BE2C (cell line): ENCODE measurements at regions not wholly inside any gene's neighbourhood (a gene's known extent, or its start where the extent isn't known, plus 50 kb on each side); places are given as distances from the start of the nearest gene placed in this dataset.

Experiments used
- DNase-seq: peaks from one replicate; pipeline ENCODE4 v3.0.0-alpha.2; 2020
- H3K27me3 ChIP-seq: fragments of 250-450 bp; sonication (Bioruptor Pico); 2 replicates; pipeline ENCODE4 v1.5.1; 2020; ENCODE audit warnings: mild to moderate bottlenecking
- H3K36me3 ChIP-seq: fragments of 250-450 bp; sonication (Bioruptor Pico); 2 replicates; pipeline ENCODE4 v1.5.1; 2020; ENCODE audit warnings: mild to moderate bottlenecking
- H3K4me1 ChIP-seq: fragments of 250-450 bp; sonication (Bioruptor Pico); 2 replicates; pipeline ENCODE4 v1.5.1; 2020
- H3K4me3 ChIP-seq: 2 replicates; pipeline ENCODE4 v1.5.1; 2011; ENCODE audit warnings: low read depth, low read length
- H3K9me3 ChIP-seq: fragments of 250-450 bp; sonication (Bioruptor Pico); 2 replicates; pipeline ENCODE4 v1.5.1; 2020
- TF ChIP-seq, protein P1 (sequence below): IDR thresholded peaks from 2 replicates; pipeline ENCODE4 v1.5.1; 2012; ENCODE audit warnings: mild to moderate bottlenecking, low read depth, low read length

DNA sequence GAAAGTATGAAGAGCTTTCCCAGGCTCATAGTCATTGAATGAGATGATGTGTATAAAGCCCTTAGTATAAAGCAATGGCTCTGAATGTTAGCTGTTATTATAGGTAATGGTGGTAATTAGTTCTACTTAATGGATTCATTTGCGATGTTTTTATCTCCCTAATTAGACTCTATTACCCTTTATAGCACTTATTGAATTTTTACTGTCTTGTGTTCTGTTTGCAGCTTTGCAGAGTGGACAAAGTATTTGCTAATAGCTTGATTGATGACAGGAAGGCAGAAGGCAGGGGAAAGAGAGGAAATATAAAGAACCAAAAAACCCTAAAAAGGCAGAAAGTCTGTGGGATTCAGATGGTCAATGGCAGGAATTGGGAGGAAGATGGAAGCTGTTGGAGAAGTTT is 524.4 kb upstream of the SPRY2 start:
- TF ChIP-seq, protein P1, sequence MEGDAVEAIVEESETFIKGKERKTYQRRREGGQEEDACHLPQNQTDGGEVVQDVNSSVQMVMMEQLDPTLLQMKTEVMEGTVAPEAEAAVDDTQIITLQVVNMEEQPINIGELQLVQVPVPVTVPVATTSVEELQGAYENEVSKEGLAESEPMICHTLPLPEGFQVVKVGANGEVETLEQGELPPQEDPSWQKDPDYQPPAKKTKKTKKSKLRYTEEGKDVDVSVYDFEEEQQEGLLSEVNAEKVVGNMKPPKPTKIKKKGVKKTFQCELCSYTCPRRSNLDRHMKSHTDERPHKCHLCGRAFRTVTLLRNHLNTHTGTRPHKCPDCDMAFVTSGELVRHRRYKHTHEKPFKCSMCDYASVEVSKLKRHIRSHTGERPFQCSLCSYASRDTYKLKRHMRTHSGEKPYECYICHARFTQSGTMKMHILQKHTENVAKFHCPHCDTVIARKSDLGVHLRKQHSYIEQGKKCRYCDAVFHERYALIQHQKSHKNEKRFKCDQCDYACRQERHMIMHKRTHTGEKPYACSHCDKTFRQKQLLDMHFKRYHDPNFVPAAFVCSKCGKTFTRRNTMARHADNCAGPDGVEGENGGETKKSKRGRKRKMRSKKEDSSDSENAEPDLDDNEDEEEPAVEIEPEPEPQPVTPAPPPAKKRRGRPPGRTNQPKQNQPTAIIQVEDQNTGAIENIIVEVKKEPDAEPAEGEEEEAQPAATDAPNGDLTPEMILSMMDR: no peak
- Histone ChIP-seq H3K9me3 (no peaks in the 10 kb centered on the region), H3K4me1 (peaks cover 4% of the 10 kb centered on the region), H3K36me3 (no peaks in the 10 kb centered on the region), H3K27me3 (no peaks in the 10 kb centered on the region), H3K4me3 (no peak overlapping the region)
- no peak for DNase-seq

DNA sequence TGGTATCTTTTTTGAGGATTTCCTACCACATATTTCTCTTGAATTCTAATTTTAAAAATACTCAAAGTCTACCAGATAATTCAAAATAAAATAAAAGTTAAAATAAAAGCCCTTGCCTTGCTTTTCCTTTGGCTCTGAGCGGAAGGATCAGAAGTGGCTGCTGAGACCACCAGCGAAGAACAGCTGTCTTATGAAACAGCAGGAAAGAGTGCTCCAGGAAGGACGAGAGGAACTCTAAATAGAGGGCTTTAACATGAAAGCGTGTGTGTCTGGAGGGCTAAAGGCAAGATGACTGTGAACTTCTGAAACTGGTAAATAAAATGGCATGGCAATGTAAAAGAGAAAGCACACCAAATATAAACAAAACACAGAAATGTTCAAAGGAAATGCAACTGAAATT is 521.5 kb upstream of the SPRY2 start:
- Histone ChIP-seq H3K27me3 (no peaks in the 10 kb centered on the region), H3K36me3 (no peaks in the 10 kb centered on the region), H3K4me1 (peaks cover 4% of the 10 kb centered on the region), H3K9me3 (no peaks in the 10 kb centered on the region), H3K4me3 (no peak overlapping the region)
- DNase-seq: no peak
- TF ChIP-seq, protein P1: no peak

DNA sequence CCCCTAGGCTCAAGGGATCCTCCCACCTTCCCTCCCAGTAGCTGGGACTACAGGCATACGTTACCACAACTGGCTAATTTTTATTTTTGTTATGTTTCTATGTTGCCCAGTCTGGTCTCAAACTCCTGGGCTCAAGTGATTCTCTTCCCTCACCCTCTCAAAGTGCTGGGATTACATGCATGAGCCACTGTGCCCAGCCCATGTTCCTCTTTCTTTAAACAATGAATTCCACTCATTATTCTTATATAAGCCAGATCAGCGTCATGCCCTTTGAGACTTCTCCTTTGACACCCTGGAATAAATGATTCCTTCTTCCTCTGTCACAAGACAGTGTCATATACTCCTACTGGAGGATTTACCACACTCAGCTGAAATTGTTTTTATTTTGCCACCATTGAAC is 519.9 kb upstream of the SPRY2 start:
- TF ChIP-seq, protein P1: no peak

DNA sequence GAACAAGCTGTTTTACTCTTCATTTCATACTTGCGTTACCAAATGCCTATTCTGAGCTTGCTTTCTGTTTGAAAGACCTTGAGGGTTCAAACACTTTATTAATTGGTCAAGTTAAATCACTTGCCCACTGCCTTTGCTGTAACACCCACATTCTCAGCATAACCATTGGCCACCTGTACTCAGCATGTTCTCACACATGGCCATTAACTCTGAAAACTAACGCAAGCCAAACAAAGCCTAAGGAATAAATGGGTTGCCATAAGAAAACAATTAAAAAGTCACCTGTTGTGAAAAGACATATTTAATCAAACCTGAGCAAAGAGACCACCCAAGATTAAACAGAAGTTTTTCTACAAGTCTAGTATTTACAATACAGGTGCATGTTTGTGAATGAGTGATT is 517.2 kb upstream of the SPRY2 start:
- no peaks in the 10 kb centered on the region for H3K36me3 ChIP-seq
- DNase-seq: no peak
- no peaks in the 10 kb centered on the region for H3K9me3 ChIP-seq
- no peak overlapping the region for H3K4me3 ChIP-seq
- no peaks in the 10 kb centered on the region for H3K27me3 ChIP-seq
- TF ChIP-seq, protein P1: no peak
- H3K4me1 ChIP-seq: no peaks in the 10 kb centered on the region

More for the DNA sequence above, 519.9 kb upstream of the SPRY2 start:
- Histone ChIP-seq H3K27me3 (no peaks in the 10 kb centered on the region), H3K4me3 (no peak overlapping the region), H3K9me3 (no peaks in the 10 kb centered on the region), H3K4me1 (no peaks in the 10 kb centered on the region), H3K36me3 (no peaks in the 10 kb centered on the region)
- no peak for DNase-seq

DNA sequence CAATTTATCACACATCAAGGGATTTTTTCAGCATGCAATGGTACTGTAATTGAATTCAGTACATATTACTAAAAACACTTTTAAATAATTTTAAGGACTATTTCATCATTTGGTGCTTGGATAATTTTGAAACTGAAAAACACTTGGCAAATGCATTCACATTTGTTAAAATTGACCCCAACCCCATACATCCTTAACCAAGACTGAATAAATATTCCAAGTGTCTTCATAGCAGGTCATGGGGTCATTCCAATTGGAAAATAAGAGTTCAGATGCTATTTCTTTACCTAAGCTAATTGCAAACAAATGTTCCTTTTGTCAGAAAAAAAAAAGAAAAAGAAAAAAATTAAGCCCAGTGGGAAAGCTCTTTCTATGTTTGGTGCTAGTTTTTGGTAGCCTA is 516.4 kb upstream of the SPRY2 start:
- H3K4me3 ChIP-seq: no peak overlapping the region
- H3K4me1 ChIP-seq: no peaks in the 10 kb centered on the region
- no peaks in the 10 kb centered on the region for H3K27me3 ChIP-seq
- H3K36me3 ChIP-seq: no peaks in the 10 kb centered on the region
- no peak for DNase-seq
- TF ChIP-seq, protein P1: no peak
- no peaks in the 10 kb centered on the region for H3K9me3 ChIP-seq

DNA sequence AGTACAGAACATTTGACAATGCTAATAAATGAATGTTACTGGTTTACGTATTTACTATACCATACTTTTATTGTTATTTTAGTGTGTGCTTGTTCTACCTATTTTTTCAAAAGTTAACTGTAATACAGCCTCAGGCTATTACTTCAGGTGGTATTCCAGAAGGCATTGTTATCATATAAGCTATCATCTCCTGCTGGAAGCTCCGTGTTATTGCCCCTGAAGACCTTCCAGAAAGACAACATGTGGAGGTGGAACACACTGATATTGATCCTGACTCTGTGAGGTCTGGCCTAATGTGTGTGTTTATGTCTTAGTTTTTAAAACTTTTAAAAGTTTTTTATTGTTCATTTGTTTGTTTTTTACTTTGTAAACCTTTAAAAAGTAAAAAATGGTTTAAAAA is 509.8 kb upstream of the SPRY2 start:
- Histone ChIP-seq H3K4me3 (no peak overlapping the region), H3K36me3 (no peaks in the 10 kb centered on the region), H3K4me1 (no peaks in the 10 kb centered on the region), H3K9me3 (no peaks in the 10 kb centered on the region), H3K27me3 (no peaks in the 10 kb centered on the region)
- DNase-seq: no peak
- TF ChIP-seq, protein P1: peak; percentile 21; the same call in 1 of the 2 replicates
